Smooth muscle cell (in vitro differentiated cells): ENCODE measurements at regions not wholly inside any gene's neighbourhood (a gene's known extent, or its start where the extent isn't known, plus 50 kb on each side); places are given as distances from the start of the nearest gene placed in this dataset.

Source experiments
- DNase-seq: peaks from one replicate; lab custom pipeline; 2025; ENCODE audit not compliant: unreplicated experiment; lab: John Stamatoyannopoulos, UW
- H2AFZ ChIP-seq: fragments of 200-600 bp; sonication (generic); 2 replicates; pipeline ENCODE4 v1.6.0; 2016; ENCODE audit warnings: antibody characterized with exemption, low read depth, mild to moderate bottlenecking
- H3F3A ChIP-seq: fragments of 200-600 bp; sonication (generic); 2 replicates; pipeline ENCODE4 v1.6.0; 2017; ENCODE audit warnings: antibody characterized with exemption, low read depth
- H3K27ac ChIP-seq: fragments of 200-600 bp; sonication (generic); 2 replicates; pipeline ENCODE4 v1.5.1; 2016; ENCODE audit warnings: low read depth, mild to moderate bottlenecking
- H3K27me3 ChIP-seq: fragments of 200-600 bp; sonication (generic); 2 replicates; pipeline ENCODE4 v1.6.1; 2016; ENCODE audit warnings: low read depth, mild to moderate bottlenecking
- H3K36me3 ChIP-seq: fragments of 200-600 bp; sonication (generic); 2 replicates; pipeline ENCODE4 v1.5.1; 2016; ENCODE audit warnings: low read depth
- H3K4me1 ChIP-seq: fragments of 200-600 bp; sonication (generic); 2 replicates; pipeline ENCODE4 v1.5.1; 2016; ENCODE audit warnings: low read depth
- H3K4me2 ChIP-seq: fragments of 200-600 bp; sonication (generic); 2 replicates; pipeline ENCODE4 v1.6.0; 2016; ENCODE audit warnings: mild to moderate bottlenecking
- H3K4me3 ChIP-seq: fragments of 200-600 bp; sonication (generic); 2 replicates; pipeline ENCODE4 v1.5.1; 2016; ENCODE audit warnings: mild to moderate bottlenecking
- H3K79me2 ChIP-seq: fragments of 200-600 bp; sonication (generic); 2 replicates; pipeline ENCODE4 v1.6.0; 2016; ENCODE audit warnings: low read depth, mild to moderate bottlenecking
- H3K9ac ChIP-seq: fragments of 200-600 bp; sonication (generic); 2 replicates; pipeline ENCODE4 v1.6.0; 2016; ENCODE audit warnings: low read depth
- H3K9me3 ChIP-seq: fragments of 200-600 bp; sonication (generic); replicated peaks from 2 replicates; pipeline ENCODE4 v1.5.1; 2016; ENCODE audit warnings: low read depth
- H4K20me1 ChIP-seq: fragments of 200-600 bp; sonication (generic); 2 replicates; pipeline ENCODE4 v1.6.0; 2016; ENCODE audit warnings: low read depth
- CTCF ChIP-seq: fragments of 200-600 bp; sonication (generic); IDR thresholded peaks from 2 replicates; pipeline ENCODE4 v1.5.1; 2017; ENCODE audit warnings: borderline replicate concordance, mild to moderate bottlenecking, antibody characterized with exemption; ENCODE audit not compliant: insufficient read depth, poor library complexity, severe bottlenecking
- WGBS: methylation state at CpG from one replicate; pipeline ENCODE4 v1.1.7; 2016; ENCODE audit warnings: low lambda C conversion rate; 5-methylcytosine and 5-hydroxymethylcytosine counted together

DNA sequence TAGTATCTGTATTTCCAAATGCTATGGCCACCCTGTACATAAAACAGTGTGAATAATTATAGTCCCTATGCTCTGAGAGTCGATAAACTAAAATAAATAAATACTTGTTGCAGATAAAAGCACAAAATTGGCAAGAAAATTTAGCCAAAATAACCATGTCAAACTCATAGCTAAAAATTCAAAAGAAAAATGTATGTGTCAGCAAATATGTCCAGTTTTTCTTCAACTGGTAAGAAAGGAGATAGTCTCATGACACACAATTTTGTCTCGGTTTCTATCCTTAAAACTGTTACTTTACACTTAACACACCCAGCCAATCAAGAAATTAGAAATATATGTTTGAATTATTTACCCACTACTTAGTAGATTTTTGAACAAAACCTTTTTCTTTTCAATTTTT is 145.6 kb upstream of the FSCB start:
- no peaks in the 10 kb centered on the region for H3K9me3 ChIP-seq
- peaks cover 5% of the 10 kb centered on the region for H3F3A ChIP-seq
- no peak overlapping the region for H3K4me3 ChIP-seq
- no peaks in the 10 kb centered on the region for H3K27me3 ChIP-seq
- H3K27ac ChIP-seq: peak overlapping the region; percentile 69
- DNase-seq: no peak
- no peak overlapping the region for H3K9ac ChIP-seq
- no peaks in the 10 kb centered on the region for H4K20me1 ChIP-seq
- H3K4me1 ChIP-seq: no peaks in the 10 kb centered on the region
- H3K4me2 ChIP-seq: no peak overlapping the region
- H2AFZ ChIP-seq: no peak overlapping the region
- WGBS: 97% methylated on average over 2 of the region's 2 CpGs
- H3K36me3 ChIP-seq: peaks cover 5% of the 10 kb centered on the region
- H3K79me2 ChIP-seq: no peaks in the 10 kb centered on the region
- TF ChIP-seq CTCF: no peak

DNA sequence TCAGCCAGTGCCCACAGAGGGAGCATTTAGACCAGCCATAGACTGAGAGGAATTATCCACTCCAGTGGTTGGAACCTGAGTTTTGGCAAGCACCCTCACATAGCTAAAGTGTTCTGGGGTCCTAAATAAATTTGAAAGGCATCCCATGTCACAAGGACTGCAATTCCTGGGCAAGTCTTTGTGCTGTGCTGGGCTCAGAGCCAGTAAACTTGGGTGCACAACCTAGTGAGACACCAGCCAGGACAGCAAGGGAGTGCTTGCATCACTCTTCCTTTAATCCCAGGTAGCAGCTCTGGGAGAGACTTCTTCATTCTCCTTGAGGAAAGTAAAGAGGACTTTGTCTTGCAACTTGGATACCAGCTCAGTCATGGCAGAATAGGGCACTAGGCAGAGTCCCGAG is 142.0 kb upstream of the FSCB start:
- WGBS: 83% methylated on average over 1 of the region's 1 CpG
- no peak overlapping the region for H3K27ac ChIP-seq
- H3K9ac ChIP-seq: no peak overlapping the region
- H3K4me2 ChIP-seq: no peak overlapping the region
- peaks cover 5% of the 10 kb centered on the region for H3F3A ChIP-seq
- no peak for DNase-seq
- no peaks in the 10 kb centered on the region for H3K4me1 ChIP-seq
- no peak overlapping the region for H2AFZ ChIP-seq
- H4K20me1 ChIP-seq: no peaks in the 10 kb centered on the region
- H3K4me3 ChIP-seq: no peak overlapping the region
- H3K9me3 ChIP-seq: no peaks in the 10 kb centered on the region
- TF ChIP-seq CTCF: no peak
- H3K36me3 ChIP-seq: peaks cover 5% of the 10 kb centered on the region
- H3K79me2 ChIP-seq: no peaks in the 10 kb centered on the region
- H3K27me3 ChIP-seq: no peaks in the 10 kb centered on the region

DNA sequence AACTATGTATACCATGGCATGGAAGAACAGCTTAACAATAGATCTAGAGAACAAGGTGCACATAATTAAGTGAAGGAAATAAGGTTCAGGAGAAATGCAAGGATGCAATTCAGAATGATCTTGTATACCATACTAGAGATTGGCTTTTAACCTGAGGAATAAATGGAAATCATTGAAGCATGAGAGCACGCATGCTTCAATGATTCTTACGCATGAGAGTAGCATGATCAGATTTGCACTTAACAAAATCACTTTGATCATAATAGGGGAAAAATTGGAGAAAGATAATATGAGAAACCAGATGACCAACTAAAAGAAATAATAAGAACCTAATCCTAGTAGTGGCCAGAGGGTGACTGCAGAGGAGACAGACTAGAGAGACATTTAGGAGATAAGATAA is 133.3 kb upstream of the FSCB start:
- Histone ChIP-seq H3K4me1 (no peaks in the 10 kb centered on the region), H4K20me1 (no peaks in the 10 kb centered on the region), H2AFZ (peak overlapping the region; percentile 72), H3K27ac (peak overlapping the region; percentile 57), H3K4me2 (peak overlapping the region; percentile 73), H3K4me3 (no peak overlapping the region), H3K27me3 (no peaks in the 10 kb centered on the region), H3K9ac (no peak overlapping the region), H3K79me2 (no peaks in the 10 kb centered on the region), H3K36me3 (no peaks in the 10 kb centered on the region), H3F3A (peaks cover 5% of the 10 kb centered on the region), H3K9me3 (no peaks in the 10 kb centered on the region)
- no peak for TF ChIP-seq CTCF
- WGBS: 73% methylated on average over 2 of the region's 2 CpGs
- DNase-seq: no peak

DNA sequence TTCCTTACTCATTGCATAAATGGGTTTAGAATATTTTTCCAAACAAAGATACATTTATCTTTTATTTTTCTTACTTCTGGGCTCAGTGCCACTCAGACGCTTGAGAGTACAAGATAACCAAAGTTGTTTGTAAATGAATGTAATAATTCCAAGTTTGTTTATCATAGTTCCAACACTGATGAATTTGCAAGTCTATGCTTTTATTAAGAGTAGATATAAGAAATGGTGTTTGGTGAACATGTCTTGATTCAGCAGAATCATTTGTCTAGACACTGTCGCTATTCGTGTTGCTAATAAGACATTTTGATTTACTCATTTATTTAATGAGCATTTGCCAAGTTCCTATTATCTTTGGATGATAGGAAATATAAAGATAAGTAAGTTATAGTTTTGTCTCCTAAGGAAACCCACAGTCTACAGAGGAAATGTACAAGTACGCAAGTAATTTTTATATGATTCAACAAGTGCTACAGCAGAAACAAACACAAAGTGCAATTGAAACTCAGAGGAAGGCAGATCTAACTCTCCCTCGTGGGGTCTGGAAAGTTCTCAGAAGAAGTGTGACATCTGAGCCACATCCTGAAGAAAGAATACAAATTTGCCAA is 132.8 kb upstream of the FSCB start:
- Histone ChIP-seq H2AFZ (peak overlapping the region; percentile 72), H3K27ac (peak overlapping the region; percentile 57), H3K4me2 (peak overlapping the region; percentile 73), H3K27me3 (no peaks in the 10 kb centered on the region), H4K20me1 (no peaks in the 10 kb centered on the region), H3K79me2 (no peaks in the 10 kb centered on the region), H3K4me1 (no peaks in the 10 kb centered on the region), H3F3A (peaks cover 5% of the 10 kb centered on the region), H3K4me3 (peak overlapping the region; percentile 5), H3K9me3 (no peaks in the 10 kb centered on the region), H3K9ac (peak overlapping the region; percentile 9), H3K36me3 (no peaks in the 10 kb centered on the region)
- WGBS: 27% methylated on average over 5 of the region's 5 CpGs
- TF ChIP-seq CTCF: no peak
- no peak for DNase-seq
